NB4 (cell line): ENCODE measurements at regions not wholly inside any gene's neighbourhood (a gene's known extent, or its start where the extent isn't known, plus 50 kb on each side); places are given as distances from the start of the nearest gene placed in this dataset.

Experiments
- DNase-seq: peaks from one replicate; pipeline ENCODE4 v3.0.0; 2010; ENCODE audit warnings: low read depth
- H3K4me3 ChIP-seq: one replicate; pipeline ENCODE4 v1.5.1; 2011; ENCODE audit warnings: mild to moderate bottlenecking, low read depth, low read length, moderate library complexity
- CTCF ChIP-seq: IDR thresholded peaks from one replicate; pipeline ENCODE4 v1.5.1; 2012; ENCODE audit warnings: low read depth, low read length
- MYC ChIP-seq: IDR thresholded peaks from 2 replicates; pipeline ENCODE4 v1.6.1; 2011; ENCODE audit warnings: low read depth, low read length
- POLR2A ChIP-seq: IDR thresholded peaks from 2 replicates; pipeline ENCODE4 v1.6.1; 2011; ENCODE audit warnings: mild to moderate bottlenecking; ENCODE audit not compliant: insufficient read length; ENCODE audit errors: extremely low read depth
- TF ChIP-seq, protein P1 (sequence below): IDR thresholded peaks from 2 replicates; pipeline ENCODE4 v1.6.1; 2011; ENCODE audit warnings: low read depth, low read length

DNA sequence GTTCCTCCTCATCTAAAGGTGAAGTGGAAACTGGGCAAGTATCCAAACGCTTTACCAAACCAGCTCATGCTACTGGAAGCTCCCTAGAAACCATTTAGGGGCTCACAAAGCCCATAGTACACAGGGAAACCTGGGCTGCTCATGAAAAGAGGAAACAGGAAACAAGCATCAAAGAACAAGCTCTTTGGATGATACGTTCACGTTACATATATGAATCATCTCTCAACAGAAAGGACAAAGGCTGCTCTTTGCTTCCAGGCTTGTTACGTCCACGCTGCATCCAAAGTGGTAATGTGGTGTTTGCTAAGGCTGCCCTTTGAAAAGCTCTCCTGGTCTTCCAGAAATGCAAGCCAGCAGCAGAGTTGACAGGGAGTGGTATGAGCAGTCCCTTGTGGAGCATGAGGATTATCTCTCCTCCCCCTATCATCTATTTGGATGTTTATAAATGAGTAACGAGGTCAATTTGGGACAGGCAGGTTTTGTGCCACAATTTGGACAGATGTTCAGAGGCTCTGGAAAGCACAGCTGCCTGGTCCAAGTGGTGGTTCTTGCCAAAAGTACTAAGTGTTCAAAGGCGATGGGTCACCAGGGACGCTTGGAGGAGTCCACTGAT, 98.0 kb upstream of the RORA start:
- H3K4me3 ChIP-seq: no peak overlapping the region
- no peak for DNase-seq
- TF ChIP-seq POLR2A (no peak), CTCF (no peak), MYC (no peak)
- TF ChIP-seq, protein P1, sequence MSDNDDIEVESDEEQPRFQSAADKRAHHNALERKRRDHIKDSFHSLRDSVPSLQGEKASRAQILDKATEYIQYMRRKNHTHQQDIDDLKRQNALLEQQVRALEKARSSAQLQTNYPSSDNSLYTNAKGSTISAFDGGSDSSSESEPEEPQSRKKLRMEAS: no peak

- TF ChIP-seq, protein P1: no peak
- no peak for TF ChIP-seq MYC
- no peak for TF ChIP-seq POLR2A
- no peak for TF ChIP-seq CTCF
- no peak overlapping the region for H3K4me3 ChIP-seq
- DNase-seq: no peak
Observed at GRCh38 chr15:61319892-61320291, 90.8 kb upstream of the RORA start.

DNA sequence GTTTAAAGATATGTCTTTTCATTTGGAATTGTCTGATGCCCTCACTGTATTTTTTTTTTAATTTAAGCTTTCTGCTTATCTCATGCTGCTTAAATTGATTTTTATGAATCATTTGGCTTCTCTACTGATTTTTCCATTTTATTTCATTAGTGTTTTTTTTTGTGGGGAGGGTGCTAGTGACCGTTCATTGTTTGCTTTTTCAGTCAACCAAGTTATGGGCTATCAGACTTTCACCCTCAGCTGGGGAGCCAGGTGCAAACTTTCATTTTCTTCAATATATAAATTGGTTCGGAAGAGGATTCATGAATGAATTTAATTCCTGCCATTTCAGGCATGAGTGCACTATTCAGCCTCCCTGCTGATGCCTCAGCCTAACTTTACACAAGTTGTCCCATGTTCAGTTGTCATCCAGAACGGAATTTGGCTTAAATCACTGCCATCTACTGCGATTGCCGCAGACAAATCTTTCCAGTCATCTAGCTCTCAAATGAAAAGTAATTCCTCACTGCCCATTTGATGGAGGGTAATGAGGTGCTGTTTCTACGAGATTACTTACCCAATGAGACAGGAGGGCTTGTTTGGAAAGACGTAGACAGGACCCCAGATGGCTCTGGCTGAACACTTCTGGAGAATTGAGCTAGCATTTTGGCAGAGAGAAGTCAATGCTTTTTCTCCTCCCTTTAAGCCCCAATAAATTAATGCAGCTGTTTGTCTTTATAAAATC, 89.9 kb upstream of the RORA start:
- TF ChIP-seq, protein P1: no peak
- TF ChIP-seq POLR2A (no peak), CTCF (no peak), MYC (no peak)
- DNase-seq: no peak
- H3K4me3 ChIP-seq: no peak overlapping the region

GRCh38 chr15:61318301-61318700, 89.2 kb upstream of the RORA start:
- H3K4me3 ChIP-seq: no peak overlapping the region
- no peak for DNase-seq
- TF ChIP-seq MYC: no peak

DNA sequence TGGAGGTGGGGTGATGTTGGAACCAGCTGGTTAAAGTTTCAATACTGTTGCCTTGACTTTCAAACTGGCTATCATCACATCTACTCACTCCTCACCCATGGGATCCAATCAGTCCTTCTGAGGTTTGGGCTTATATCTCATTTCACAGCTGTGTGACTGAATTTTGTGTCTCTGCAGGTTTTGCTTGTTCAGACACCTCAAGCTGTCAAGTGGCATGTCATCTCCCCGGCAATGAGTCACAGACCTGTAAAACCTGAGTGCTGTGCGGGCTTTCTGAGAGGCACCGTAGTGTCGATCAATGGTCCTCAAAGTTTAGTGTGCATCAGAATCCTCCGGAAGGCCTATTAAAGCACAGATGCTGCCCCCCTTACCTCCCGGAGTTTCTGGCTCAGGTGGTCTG, 86.4 kb upstream of the RORA start:
- H3K4me3 ChIP-seq: no peak overlapping the region
- no peak for DNase-seq
- TF ChIP-seq, protein P1: no peak
- no peak for TF ChIP-seq POLR2A
- no peak for TF ChIP-seq CTCF
- no peak for TF ChIP-seq MYC

DNA sequence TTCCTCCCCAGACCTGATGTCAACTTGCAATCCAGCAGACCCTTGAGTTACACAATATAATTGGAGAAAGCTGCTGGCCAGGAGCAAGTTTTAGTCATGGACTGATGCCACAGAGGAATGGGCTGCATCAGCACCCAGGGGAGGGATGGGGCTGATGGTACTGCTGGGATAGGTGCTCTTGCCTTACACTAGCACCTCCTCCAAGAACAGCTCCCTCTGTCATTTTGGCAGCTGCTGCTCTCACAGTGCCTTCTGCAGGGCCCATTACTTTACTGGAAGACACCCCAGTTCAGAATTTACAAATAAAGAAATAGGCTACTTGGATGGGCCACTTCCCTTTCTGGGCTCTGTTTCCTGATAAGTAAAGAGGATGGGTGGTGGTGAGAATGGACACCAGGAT, 85.3 kb upstream of the RORA start:
- TF ChIP-seq POLR2A: no peak
- TF ChIP-seq, protein P1: no peak
- no peak for TF ChIP-seq CTCF
- TF ChIP-seq MYC: no peak
- no peak overlapping the region for H3K4me3 ChIP-seq
- no peak for DNase-seq
